Coronary artery (tissue), 2 donors: ENCODE measurements at regions not wholly inside any gene's neighbourhood (a gene's known extent, or its start where the extent isn't known, plus 50 kb on each side); places are given as distances from the start of the nearest gene placed in this dataset.

Source experiments
- DNase-seq: peaks from one replicate; pipeline ENCODE4 v3.0.0-alpha.2; 2017; ENCODE audit warnings: low spot score
- H3K27ac ChIP-seq, 2 donors: fragments of 200-600 bp; sonication (generic); one replicate each; pipeline ENCODE4 v1.5.1; 2016 to 2019
- H3K4me3 ChIP-seq: fragments of 200-600 bp; sonication (generic); 2 replicates; pipeline ENCODE4 v1.5.1; 2016; ENCODE audit warnings: mild to moderate bottlenecking, moderate library complexity
- TF ChIP-seq, protein P1 (sequence below): fragments of 200-600 bp; sonication (generic); IDR thresholded peaks from one replicate; pipeline ENCODE4 v1.5.1; 2019; ENCODE audit warnings: antibody characterized with exemption

GRCh38 chr4:189506080-189506479, 434.6 kb upstream of the FRG1 start:
- TF ChIP-seq, protein P1, sequence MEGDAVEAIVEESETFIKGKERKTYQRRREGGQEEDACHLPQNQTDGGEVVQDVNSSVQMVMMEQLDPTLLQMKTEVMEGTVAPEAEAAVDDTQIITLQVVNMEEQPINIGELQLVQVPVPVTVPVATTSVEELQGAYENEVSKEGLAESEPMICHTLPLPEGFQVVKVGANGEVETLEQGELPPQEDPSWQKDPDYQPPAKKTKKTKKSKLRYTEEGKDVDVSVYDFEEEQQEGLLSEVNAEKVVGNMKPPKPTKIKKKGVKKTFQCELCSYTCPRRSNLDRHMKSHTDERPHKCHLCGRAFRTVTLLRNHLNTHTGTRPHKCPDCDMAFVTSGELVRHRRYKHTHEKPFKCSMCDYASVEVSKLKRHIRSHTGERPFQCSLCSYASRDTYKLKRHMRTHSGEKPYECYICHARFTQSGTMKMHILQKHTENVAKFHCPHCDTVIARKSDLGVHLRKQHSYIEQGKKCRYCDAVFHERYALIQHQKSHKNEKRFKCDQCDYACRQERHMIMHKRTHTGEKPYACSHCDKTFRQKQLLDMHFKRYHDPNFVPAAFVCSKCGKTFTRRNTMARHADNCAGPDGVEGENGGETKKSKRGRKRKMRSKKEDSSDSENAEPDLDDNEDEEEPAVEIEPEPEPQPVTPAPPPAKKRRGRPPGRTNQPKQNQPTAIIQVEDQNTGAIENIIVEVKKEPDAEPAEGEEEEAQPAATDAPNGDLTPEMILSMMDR: no peak
- Histone ChIP-seq H3K27ac (no peak overlapping the region), H3K4me3 (no peak overlapping the region)
- DNase-seq: no peak

DNA sequence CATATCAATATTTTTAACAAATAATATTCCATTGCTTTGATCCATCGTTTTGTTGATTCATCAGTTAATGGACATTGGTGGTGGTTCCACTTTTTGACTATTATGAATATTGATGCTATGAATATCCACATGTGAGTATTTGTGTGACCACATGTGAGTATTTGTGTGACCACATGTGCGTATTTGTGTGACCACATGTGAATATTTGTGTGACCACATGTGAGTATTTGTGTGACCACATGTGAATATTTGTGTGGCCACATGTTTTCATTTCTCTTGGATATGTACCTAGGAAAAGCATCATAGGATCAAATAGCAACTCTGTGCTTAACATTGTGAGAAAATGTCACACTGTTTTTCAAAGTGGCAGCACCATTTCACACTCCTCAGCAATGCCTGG, 433.6 kb upstream of the FRG1 start:
- H3K27ac ChIP-seq: no peak overlapping the region
- TF ChIP-seq, protein P1: no peak
- no peak overlapping the region for H3K4me3 ChIP-seq
- DNase-seq: no peak

DNA sequence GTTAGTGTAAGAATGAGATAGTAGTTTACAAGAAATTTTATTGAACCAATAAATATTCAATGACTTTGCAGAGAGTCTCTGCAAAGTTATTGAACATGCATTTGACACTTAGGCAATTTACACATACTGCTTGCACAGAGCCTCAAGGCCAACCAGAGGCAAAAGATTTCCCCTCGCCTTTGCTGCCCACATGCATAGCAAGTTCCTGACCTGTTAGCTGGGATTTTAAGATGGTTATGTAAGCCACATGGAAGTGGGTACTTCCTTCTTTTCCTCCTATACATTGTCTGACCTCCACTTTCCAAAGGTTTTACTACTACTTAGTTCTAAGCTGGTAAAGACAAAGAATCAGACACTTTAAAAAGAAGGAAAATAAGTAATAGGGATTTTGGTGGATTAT, 430.1 kb upstream of the FRG1 start:
- Histone ChIP-seq H3K27ac (no peak overlapping the region), H3K4me3 (no peak overlapping the region)
- DNase-seq: no peak
- TF ChIP-seq, protein P1: no peak

DNA sequence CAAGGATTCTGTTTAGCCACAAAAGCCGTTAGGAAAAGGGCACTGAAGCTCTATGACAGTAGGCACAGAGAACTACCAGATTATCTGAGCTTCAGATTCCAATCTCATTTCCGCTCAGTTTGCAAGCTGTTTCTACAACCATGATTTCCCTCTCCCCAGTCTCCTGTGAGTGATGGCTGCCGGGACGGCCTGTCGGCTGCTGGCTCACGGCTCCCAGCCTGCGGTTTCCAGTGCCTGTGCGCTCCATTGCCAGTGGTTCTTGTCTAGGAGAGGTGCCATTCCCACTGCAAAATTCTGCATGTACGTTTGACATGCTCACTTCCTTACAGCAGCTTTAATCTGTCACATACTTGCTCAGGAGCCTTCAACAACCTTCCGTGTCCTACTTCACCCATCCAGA, 429.1 kb upstream of the FRG1 start:
- no peak overlapping the region for H3K27ac ChIP-seq
- TF ChIP-seq, protein P1: no peak
- H3K4me3 ChIP-seq: no peak overlapping the region
- DNase-seq: no peak

DNA sequence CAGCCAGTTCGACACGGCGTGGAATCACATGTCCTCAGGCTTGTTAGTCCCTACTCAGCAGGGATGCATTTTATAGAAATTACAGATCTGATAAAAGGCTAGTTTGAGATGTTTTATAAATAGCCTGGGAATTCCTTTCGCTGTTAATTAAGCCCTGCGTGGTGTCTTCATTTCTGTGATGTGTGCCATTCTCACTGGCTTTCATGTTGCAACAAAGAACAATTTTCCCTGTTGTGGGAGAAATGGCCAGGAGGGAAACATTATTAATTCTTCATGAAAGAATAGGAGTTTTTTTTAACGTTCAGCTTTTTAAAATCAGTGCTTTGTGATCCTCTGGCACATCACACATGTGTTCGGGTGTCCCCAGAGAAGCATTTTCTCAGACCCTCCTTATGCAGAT, 427.3 kb upstream of the FRG1 start:
- TF ChIP-seq, protein P1: no peak
- Histone ChIP-seq H3K4me3 (no peak overlapping the region), H3K27ac (no peak overlapping the region)
- no peak for DNase-seq

DNA sequence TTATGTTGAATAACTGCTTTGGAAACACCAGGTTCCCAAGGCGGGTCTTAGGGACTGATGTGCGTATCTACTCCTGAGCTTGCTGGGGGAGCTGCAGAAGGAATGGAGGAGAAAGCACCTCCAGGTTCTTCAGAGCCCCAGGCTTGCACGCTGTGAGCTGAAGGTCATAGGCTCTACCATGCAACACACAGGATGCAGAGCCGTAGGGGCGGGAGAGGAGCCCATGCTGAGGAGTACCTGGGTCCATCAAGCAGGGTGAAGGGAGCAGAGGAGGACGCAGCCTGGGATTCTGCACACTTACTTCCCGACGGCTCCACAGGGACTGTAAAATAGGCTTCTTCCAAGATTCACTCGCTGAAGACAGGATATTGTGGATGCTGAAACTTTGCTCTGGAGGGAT, 426.5 kb upstream of the FRG1 start:
- Histone ChIP-seq H3K27ac (no peak overlapping the region), H3K4me3 (no peak overlapping the region)
- TF ChIP-seq, protein P1: no peak
- no peak for DNase-seq

DNA sequence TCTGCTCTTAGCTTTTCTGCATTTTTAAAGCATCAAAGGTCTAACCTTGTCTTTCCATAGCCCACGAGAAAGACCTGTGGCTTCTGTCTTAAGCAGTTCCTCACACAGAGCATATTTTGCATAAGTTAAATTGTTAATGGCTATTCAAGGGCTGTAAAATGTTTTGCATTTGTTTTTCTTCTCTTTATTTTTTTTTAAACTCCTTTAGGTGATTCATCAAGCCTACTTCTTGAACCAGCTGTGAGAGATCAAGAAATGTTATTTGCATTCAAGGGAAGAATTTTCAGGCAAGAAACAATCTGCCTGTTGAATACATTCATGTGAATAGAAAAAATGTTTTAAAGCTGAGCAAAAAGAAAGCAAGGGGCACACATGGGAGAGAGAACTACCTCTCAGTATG, 423.8 kb upstream of the FRG1 start:
- no peak for DNase-seq
- TF ChIP-seq, protein P1: no peak
- Histone ChIP-seq H3K4me3 (no peak overlapping the region), H3K27ac (no peak overlapping the region)
